Body of pancreas (tissue), 4 donors: ENCODE measurements at regions not wholly inside any gene's neighbourhood (a gene's known extent, or its start where the extent isn't known, plus 50 kb on each side); places are given as distances from the start of the nearest gene placed in this dataset.

Experiments used
- ATAC-seq: fragments of 150-250 bp; one replicate; pipeline ENCODE4 v1.9.1; 2016
- DNase-seq, 4 donors: peaks; one replicate each; pipeline ENCODE4 v3.0.0-alpha.2; 2019
- H3K27ac ChIP-seq, 4 donors: fragments of 200-600 bp; sonication (generic); 1 replicate in 3 of 4; 2 replicates in 1 of 4; pipeline versions ENCODE4 v1.5.1 to v1.6.1; 2016 to 2019; ENCODE audit warnings: mild to moderate bottlenecking in 1 of 4, mixed read lengths in 1 of 4, moderate library complexity in 1 of 4
- H3K27me3 ChIP-seq, 2 donors: fragments of 200-600 bp; sonication (generic); one replicate each; pipeline ENCODE4 v1.6.0; 2016; ENCODE audit warnings: mild to moderate bottlenecking in 1 of 2
- H3K36me3 ChIP-seq, 2 donors: fragments of 200-600 bp; sonication (generic); replicated peaks in 1 of 2; 2 replicates each; pipeline ENCODE4 v1.5.1; 2016; ENCODE audit warnings: low read depth in 2 of 2; ENCODE audit not compliant: insufficient read depth in 1 of 2
- H3K4me1 ChIP-seq: fragments of 200-600 bp; sonication (generic); one replicate; pipeline ENCODE4 v1.6.0; 2016
- H3K4me3 ChIP-seq, 2 donors: fragments of 200-600 bp; sonication (generic); 1 replicate in 1 of 2; 2 replicates in 1 of 2; pipeline ENCODE4 v1.5.1; 2016 to 2019
- H3K9me3 ChIP-seq, 3 donors: fragments of 200-600 bp; sonication (generic); 1 replicate in 2 of 3; 2 replicates in 1 of 3; pipeline ENCODE4 v1.5.1; 2016
- CTCF ChIP-seq, 7 experiments: fragments of 450-650 bp in 4 of 7; fragments of 200-600 bp in 3 of 7; sonication (generic) in 3 of 7; IDR thresholded peaks; one replicate each; pipeline ENCODE4 v1.5.1; 2016 to 2019; ENCODE audit warnings: antibody characterized with exemption in 7 of 7
- POLR2A ChIP-seq, 3 donors: fragments of 450-650 bp; IDR thresholded peaks; one replicate each; pipeline ENCODE4 v1.6.1; 2016; ENCODE audit warnings: antibody characterized with exemption in 3 of 3, mild to moderate bottlenecking in 2 of 3
- WGBS, 2 donors: methylation state at CpG; one replicate each; pipeline ENCODE4 v1.1.5; 2017; 5-methylcytosine and 5-hydroxymethylcytosine counted together
- intact Hi-C: fragments of 100-400 bp; cut with DNase I; formaldehyde crosslinking; loops from one replicate; pipeline ENCODE4 v1.15.1; 2023

- ATAC-seq (no peak), DNase-seq (no peak)
- intact Hi-C loops = no loop called here
- peaks cover 0 to 4% (median 0%) of the 10 kb centered on the region in 3 donors for H3K9me3 ChIP-seq
- 82 to 85% methylated on average over 2 of the region's 2 CpGs for WGBS, 2 donors
- H3K36me3 ChIP-seq = no peaks in the 10 kb centered on the region
- H3K4me1 ChIP-seq = no peaks in the 10 kb centered on the region
- H3K4me3 ChIP-seq = no peak overlapping the region
- no peak overlapping the region for H3K27ac ChIP-seq
- no peaks in the 10 kb centered on the region for H3K27me3 ChIP-seq
- TF ChIP-seq POLR2A (IDR thresholded peaks at IDR 0.05) (no peak), CTCF (IDR thresholded peaks at IDR 0.05) (no peak)
Measured at GRCh38 chr5:53313145-53313544, 167.3 kb upstream of the FST start.

GRCh38 chr5:53318303-53318702 is 162.1 kb upstream of the FST start:
- Histone ChIP-seq H3K4me3 (no peak overlapping the region), H3K27me3 (no peaks in the 10 kb centered on the region), H3K36me3 (no peaks in the 10 kb centered on the region), H3K4me1 (no peaks in the 10 kb centered on the region), H3K9me3 (no peaks in the 10 kb centered on the region), H3K27ac (no peak overlapping the region)
- intact Hi-C loops = no loop called here
- no peak for ATAC-seq
- TF ChIP-seq POLR2A (IDR thresholded peaks at IDR 0.05) (no peak), CTCF (IDR thresholded peaks at IDR 0.05) (no peak)
- DNase-seq = no peak
- 37 to 45% methylated on average over 2 of the region's 2 CpGs for WGBS, 2 donors

- DNase-seq = no peak
Measured at GRCh38 chr5:53319315-53319714, 161.1 kb upstream of the FST start.

GRCh38 chr5:53321073-53321472 is 159.4 kb upstream of the FST start:
- WGBS, 2 donors = 61 to 71% methylated on average over 1 of the region's 1 CpG

More at GRCh38 chr5:53319315-53319714, 161.1 kb upstream of the FST start:
- Histone ChIP-seq H3K27ac (no peak overlapping the region), H3K4me1 (no peaks in the 10 kb centered on the region), H3K27me3 (no peaks in the 10 kb centered on the region), H3K36me3 (no peaks in the 10 kb centered on the region), H3K9me3 (no peaks in the 10 kb centered on the region), H3K4me3 (no peak overlapping the region)
- no peak for ATAC-seq
- TF ChIP-seq POLR2A (IDR thresholded peaks at IDR 0.05) (no peak), CTCF (IDR thresholded peaks at IDR 0.05) (no peak)
- 66 to 72% methylated on average over 5 of the region's 5 CpGs for WGBS, 2 donors
- intact Hi-C loops = no loop called here

More at GRCh38 chr5:53321073-53321472, 159.4 kb upstream of the FST start:
- TF ChIP-seq POLR2A (IDR thresholded peaks at IDR 0.05) = no peak
- no peak for TF ChIP-seq CTCF (IDR thresholded peaks at IDR 0.05)
- DNase-seq (no peak), ATAC-seq (no peak)
- no peak overlapping the region for H3K27ac ChIP-seq
- H3K4me1 ChIP-seq = no peaks in the 10 kb centered on the region
- H3K36me3 ChIP-seq = no peaks in the 10 kb centered on the region
- no peak overlapping the region for H3K4me3 ChIP-seq
- intact Hi-C loops = no loop called here
- no peaks in the 10 kb centered on the region for H3K9me3 ChIP-seq
- no peaks in the 10 kb centered on the region for H3K27me3 ChIP-seq
